IgD-negative memory B cell (primary cell): ENCODE measurements at regions not wholly inside any gene's neighbourhood (a gene's known extent, or its start where the extent isn't known, plus 50 kb on each side); places are given as distances from the start of the nearest gene placed in this dataset.

ENCODE experiments used
- H3K27ac Mint-ChIP-seq, 3 donors: one replicate each; pipeline ENCODE4 v1.8.0; 2020 to 2022; ENCODE audit warnings: mild to moderate bottlenecking in 3 of 3, mixed read lengths in 3 of 3, moderate library complexity in 1 of 3
- H3K27me3 Mint-ChIP-seq: one replicate; pipeline ENCODE4 v1.8.0; 2021; ENCODE audit warnings: mixed read lengths
- H3K36me3 Mint-ChIP-seq: one replicate; pipeline ENCODE4 v1.8.0; 2020; ENCODE audit warnings: mild to moderate bottlenecking, mixed read lengths
- H3K4me1 Mint-ChIP-seq, 3 donors: one replicate each; pipeline ENCODE4 v1.8.0; 2020 to 2022; ENCODE audit warnings: mixed read lengths in 3 of 3, mild to moderate bottlenecking in 1 of 3
- H3K4me3 Mint-ChIP-seq, 4 donors: one replicate each; pipeline ENCODE4 v1.8.0; 2020 to 2022; ENCODE audit warnings: mild to moderate bottlenecking in 4 of 4, mixed read lengths in 4 of 4, moderate library complexity in 3 of 4
- H3K9me3 Mint-ChIP-seq, 3 donors: one replicate each; pipeline ENCODE4 v1.8.0; 2020 to 2021; ENCODE audit warnings: mixed read lengths in 3 of 3, mild to moderate bottlenecking in 1 of 3

DNA sequence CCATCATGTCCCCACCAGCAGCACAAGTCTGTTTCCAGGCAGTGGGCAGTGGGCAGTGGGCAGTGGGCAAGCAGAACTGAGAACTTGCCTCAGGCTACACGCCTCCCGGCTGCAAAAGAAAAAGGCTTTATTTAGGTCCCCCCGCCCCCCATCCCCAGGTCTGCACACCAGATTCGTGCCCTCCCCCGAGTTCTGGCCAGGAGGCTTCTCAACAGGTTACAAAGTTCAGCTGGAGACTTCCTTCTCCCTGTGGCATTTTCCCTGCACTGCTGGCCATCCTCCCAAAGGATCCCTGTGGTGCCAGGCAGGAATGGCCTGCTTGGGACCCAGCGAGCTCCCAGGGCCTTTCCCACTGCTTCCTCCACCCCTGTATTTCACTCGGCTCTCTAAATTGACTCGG lies 97.0 kb upstream of the TRIM2 start:
- Mint-ChIP-seq H3K27me3 (peaks cover 23% of the 10 kb centered on the region), H3K9me3 (peaks cover 4 to 12% (median 5%) of the 10 kb centered on the region in 3 donors), H3K4me1 (peaks cover 21 to 34% (median 26%) of the 10 kb centered on the region in 3 donors), H3K36me3 (peaks cover 2% of the 10 kb centered on the region), H3K27ac (no peak overlapping the region), H3K4me3 (no peak overlapping the region)

DNA sequence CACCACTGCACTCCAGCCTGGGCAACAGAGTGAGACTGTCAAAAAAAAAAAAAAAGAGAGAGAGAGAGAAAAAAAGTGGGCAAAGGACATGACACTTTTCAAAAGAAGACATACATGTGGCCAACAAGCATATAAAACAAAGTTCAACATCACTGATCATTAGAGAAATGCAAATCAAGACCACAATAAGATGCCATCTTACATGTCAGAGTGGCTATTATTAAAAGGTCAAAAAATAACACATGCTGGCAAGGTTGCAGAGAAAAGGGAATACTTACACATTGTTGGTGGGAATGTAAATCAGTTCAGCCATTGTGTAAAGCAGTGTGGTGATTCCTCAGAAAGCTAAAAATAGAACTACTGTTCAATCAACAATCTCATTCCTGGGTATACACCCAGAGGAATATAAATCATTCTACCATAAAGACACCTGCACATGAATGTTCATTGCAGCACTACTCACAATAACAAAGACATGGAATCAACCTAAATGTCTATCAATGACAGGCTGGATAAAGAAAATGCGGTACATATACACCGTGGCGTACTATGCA lies 94.9 kb upstream of the TRIM2 start:
- Mint-ChIP-seq H3K27ac (peak overlapping the region in 1 of 3 donors; percentile 44), H3K9me3 (peaks cover 4 to 12% (median 5%) of the 10 kb centered on the region in 3 donors), H3K4me1 (peaks cover 21 to 34% (median 26%) of the 10 kb centered on the region in 3 donors), H3K36me3 (peaks cover 2% of the 10 kb centered on the region), H3K27me3 (peaks cover 22% of the 10 kb centered on the region), H3K4me3 (peak overlapping the region in 1 of 4 donors; percentile 1)

DNA sequence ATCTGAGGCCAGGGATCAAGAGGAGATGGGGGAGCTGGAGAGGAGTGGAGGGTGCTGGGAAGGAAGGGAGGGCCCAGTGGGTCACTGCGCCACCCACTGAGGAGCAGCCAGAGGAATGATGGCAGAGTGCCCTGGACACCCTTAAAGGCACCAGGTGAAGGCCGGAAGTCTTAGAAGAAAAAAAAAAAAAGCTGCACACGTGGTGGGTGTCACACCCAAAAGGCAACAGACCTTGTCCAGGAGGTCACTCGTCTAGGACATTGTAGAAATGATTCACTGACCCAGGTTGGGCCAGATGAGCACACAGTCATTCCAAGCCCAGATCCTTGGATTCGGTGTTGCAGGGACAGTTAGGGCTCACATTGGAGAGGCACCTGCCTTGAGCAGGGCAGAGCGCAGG lies 93.5 kb upstream of the TRIM2 start:
- peaks cover 24 to 39% (median 35%) of the 10 kb centered on the region in 3 donors for H3K4me1 Mint-ChIP-seq
- H3K27ac Mint-ChIP-seq, result peak overlapping the region in 1 of 3 donors; percentile 34
- H3K36me3 Mint-ChIP-seq, result peaks cover 2% of the 10 kb centered on the region
- H3K4me3 Mint-ChIP-seq, result peak overlapping the region in 2 of 4 donors; percentile 39 to 85
- H3K9me3 Mint-ChIP-seq, result peaks cover 0 to 5% (median 0%) of the 10 kb centered on the region in 3 donors
- peaks cover 14% of the 10 kb centered on the region for H3K27me3 Mint-ChIP-seq

DNA sequence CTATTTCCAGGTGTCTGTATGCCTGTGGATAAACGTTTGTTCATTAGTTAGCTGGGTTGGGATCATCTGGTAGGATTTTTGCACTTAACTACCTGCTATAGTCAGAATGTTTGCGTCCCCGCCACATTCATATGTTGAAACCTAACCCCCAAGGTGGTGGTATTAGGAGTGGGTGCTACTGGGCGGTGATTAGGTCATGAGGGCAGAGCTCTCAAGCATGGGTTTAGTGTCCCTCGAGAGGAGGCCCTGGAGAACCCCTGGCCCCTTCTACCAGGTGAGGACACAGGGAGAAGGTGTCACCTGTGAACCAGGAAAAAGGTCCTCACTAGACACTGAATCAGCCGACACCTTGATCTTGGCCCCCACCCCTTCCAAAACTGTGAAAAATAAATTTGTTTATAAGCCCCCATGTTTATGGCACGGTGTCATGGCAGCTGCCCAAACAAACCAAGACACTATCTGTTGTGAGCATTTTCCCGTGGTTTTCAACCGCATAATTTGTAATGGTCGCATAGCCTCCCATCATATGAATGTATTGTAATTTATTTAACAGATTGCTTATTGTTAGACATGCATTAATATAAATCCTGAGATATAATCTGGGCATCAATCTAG lies 92.7 kb upstream of the TRIM2 start:
- Mint-ChIP-seq H3K9me3 (no peaks in the 10 kb centered on the region), H3K36me3 (no peaks in the 10 kb centered on the region), H3K27ac (peak overlapping the region in 2 of 3 donors; percentile 5 to 72), H3K4me3 (peak overlapping the region in 1 of 4 donors; percentile 35), H3K4me1 (peaks cover 31 to 43% (median 39%) of the 10 kb centered on the region in 3 donors), H3K27me3 (peaks cover 11% of the 10 kb centered on the region)

DNA sequence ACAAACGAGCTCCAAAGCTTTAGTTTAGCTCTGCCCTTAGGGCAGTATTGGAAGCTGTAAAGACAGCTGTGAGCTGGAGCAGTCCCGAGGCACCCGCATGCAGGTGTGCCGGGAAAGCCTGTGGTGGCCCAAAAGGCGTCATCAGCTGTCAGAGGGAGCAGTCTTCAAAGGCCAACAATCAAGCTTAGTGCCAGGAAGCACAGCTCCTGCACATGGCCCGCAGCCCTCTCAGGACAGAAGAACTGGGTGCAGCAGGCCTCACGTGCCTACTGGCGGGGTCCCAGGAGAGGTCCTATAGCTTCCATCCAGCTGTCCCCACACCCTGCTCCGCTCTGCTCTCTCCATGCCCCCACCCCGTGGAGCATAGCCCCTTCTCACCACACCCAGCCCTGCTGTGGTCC lies 92.2 kb upstream of the TRIM2 start:
- peaks cover 31 to 43% (median 39%) of the 10 kb centered on the region in 3 donors for H3K4me1 Mint-ChIP-seq
- H3K9me3 Mint-ChIP-seq, result no peaks in the 10 kb centered on the region
- no peaks in the 10 kb centered on the region for H3K36me3 Mint-ChIP-seq
- peaks cover 11% of the 10 kb centered on the region for H3K27me3 Mint-ChIP-seq
- peak overlapping the region in 2 of 3 donors; percentile 5 to 72 for H3K27ac Mint-ChIP-seq
- peak overlapping the region in 1 of 4 donors; percentile 35 for H3K4me3 Mint-ChIP-seq

DNA sequence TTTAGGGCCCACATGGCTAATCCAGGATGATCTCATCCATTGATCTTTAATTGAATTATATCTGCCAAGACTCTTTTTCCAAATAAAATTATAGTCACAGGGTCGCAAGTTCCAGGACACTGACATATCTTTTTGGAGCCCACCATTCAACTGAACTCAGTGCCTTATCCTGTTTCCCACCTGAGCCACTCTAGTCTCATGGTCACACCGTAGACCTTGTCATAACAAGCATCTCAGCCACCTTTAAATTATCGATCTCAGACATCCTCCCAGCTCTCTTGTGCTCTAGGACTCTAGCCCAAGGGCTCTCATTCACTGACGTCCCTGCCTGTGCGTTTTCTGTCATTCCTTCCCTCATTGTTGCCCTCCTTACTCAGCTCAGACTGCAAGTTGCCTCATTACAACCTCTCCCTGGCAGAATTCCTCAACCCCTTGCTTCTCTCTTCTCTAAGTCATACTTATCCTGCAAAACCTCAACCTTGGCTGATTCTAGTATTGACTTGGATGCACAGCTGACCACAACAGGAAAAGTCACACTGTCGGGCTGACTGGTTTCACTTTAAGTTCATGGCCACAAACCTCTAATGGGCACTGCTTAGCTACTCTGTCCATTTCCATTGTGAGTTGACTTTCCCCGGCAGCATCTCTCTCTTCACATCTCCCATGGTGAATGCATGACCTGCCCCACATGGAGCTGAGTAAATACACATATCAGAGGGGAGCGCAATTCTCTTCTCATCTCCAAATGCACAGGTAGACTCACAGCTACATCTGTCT lies 91.0 kb upstream of the TRIM2 start:
- H3K4me1 Mint-ChIP-seq, result peaks cover 31 to 43% (median 40%) of the 10 kb centered on the region in 3 donors
- no peak overlapping the region for H3K27ac Mint-ChIP-seq
- H3K9me3 Mint-ChIP-seq, result no peaks in the 10 kb centered on the region
- H3K4me3 Mint-ChIP-seq, result no peak overlapping the region
- H3K27me3 Mint-ChIP-seq, result peaks cover 6% of the 10 kb centered on the region
- no peaks in the 10 kb centered on the region for H3K36me3 Mint-ChIP-seq

DNA sequence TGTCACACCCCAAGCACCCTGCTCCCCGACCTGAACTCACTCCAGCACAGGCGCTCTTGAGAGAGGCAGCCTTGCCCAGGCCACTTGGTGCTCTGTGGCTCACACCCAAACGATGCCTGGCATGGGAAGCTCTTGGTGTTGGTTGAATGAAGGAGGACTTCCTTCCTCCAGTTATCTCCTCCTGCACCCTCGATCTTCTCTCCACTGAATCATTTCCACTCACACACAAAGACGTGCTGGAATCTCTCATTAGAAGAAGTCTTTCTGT lies 90.5 kb upstream of the TRIM2 start:
- H3K9me3 Mint-ChIP-seq, result no peaks in the 10 kb centered on the region
- peaks cover 29 to 40% (median 39%) of the 10 kb centered on the region in 3 donors for H3K4me1 Mint-ChIP-seq
- H3K27me3 Mint-ChIP-seq, result peaks cover 6% of the 10 kb centered on the region
- H3K36me3 Mint-ChIP-seq, result no peaks in the 10 kb centered on the region
- no peak overlapping the region for H3K27ac Mint-ChIP-seq
- no peak overlapping the region for H3K4me3 Mint-ChIP-seq

DNA sequence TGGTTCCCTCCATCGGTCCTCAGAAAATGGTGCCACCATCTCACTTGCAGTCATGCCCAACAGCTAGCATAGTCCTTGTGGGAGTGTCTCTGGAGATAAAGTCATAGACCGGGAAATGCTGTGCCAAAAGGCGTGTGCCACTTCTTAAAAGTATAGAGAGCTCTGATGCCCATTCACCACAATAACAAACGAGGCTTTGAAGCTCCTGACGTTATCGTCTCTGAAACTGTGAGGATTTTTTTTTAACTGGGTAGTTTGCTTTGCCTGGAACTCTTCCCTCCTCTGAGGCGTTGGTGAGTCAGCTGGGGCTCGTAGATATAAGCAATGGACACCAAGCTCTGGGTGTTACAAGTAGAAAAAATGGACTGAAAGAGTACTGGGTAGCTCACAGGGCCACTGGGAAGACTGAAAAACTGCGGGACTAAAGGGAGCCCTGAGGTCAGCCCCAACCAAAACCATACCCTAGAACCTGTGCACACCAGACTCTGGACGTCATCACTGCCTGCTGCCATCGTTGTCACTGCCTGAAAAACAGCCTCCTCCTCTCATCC lies 89.4 kb upstream of the TRIM2 start:
- Mint-ChIP-seq H3K27ac (no peak overlapping the region), H3K9me3 (no peaks in the 10 kb centered on the region), H3K4me3 (no peak overlapping the region), H3K4me1 (peaks cover 23 to 32% (median 31%) of the 10 kb centered on the region in 3 donors), H3K36me3 (no peaks in the 10 kb centered on the region), H3K27me3 (peaks cover 6% of the 10 kb centered on the region)

DNA sequence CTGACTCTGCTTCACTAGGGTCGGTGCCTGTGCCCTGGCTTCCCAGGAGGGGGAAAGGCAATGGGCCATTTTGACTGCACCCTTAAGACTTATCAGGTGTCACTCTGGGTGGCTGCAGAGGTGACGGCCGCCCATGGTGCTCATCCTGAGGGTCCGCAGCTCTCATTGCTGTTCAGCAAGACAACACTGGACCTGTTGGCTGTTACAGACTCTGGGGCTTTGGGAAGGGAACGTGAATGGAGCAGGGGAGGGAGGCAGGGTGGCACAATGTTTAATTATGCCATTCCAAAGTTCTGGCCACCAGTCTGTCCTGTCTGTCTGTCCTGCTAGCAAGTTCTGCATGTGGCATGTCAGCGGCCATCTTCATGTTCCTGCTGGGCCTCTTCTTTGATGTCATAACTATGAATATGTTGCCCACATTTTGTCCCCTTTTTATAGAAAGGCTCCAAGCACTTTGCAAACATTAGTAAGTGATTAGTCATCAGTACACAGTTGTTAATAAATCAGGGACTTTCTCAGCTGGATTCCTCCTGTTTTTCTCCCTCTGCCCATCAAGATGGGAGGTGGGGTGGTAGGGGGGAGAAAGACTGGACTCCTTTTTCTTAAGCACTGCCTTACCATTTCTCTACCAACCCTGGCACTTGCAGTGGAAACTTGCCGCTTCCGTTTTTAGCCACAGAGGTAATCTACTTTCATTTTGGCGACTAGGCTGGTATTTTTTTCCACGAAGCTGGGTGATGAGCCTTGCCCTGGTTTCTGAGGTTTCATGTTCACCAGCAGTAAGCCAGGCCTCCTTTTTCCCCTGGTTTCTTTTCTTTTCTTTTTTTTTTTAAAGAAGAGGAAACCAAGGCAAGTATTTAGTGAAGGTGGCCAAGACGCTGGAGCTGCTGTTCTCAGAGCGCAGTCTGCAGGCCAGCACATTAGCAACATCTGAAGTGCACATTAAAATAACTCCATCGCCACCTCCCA lies 88.6 kb upstream of the TRIM2 start:
- Mint-ChIP-seq H3K4me1 (peaks cover 18 to 26% (median 24%) of the 10 kb centered on the region in 3 donors), H3K27ac (peak overlapping the region; percentile 62 to 91 (median 63)), H3K4me3 (peak overlapping the region; percentile 30 to 73 (median 58)), H3K36me3 (no peaks in the 10 kb centered on the region), H3K9me3 (no peaks in the 10 kb centered on the region), H3K27me3 (peaks cover 1% of the 10 kb centered on the region)

DNA sequence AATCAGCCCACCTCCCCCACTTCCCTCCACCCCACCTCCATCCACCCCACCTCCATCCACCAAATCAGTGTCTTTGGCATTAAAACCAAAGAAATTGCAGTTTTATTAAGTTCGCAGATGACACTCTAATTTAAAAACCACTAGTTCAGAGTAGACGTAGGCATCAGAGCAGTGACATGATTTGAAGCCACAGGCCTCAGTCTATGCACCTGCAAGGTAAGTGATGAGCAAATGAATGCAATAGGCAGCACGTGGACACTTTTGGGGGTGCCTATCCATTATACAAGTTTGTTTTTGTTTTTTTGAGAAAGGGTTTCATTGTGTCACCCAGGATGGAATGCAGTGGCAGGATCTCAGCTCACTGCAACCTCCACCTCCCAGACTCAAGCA lies 88.0 kb upstream of the TRIM2 start:
- H3K27ac Mint-ChIP-seq, result peak overlapping the region; percentile 62 to 91 (median 63)
- H3K9me3 Mint-ChIP-seq, result no peaks in the 10 kb centered on the region
- peak overlapping the region; percentile 30 to 73 (median 58) for H3K4me3 Mint-ChIP-seq
- H3K27me3 Mint-ChIP-seq, result no peaks in the 10 kb centered on the region
- H3K36me3 Mint-ChIP-seq, result no peaks in the 10 kb centered on the region
- peaks cover 11 to 19% (median 17%) of the 10 kb centered on the region in 3 donors for H3K4me1 Mint-ChIP-seq

DNA sequence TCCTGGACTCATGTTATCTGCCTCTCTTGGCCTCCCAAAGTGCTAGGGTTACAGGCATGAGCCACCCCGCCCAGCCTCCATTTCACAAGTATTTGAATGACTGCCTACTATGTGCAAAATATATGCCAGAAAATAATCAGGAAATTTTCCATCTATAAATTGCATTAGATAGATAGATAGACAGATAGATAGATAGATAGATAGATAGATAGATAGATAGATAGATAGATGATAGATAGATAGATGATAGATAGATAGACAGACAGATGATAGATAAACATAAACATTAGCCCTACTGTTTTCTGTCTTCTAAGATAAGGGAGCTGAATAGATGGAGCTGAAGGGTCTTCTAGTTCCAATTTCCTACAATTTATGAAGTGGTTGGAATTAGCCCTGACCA lies 87.4 kb upstream of the TRIM2 start:
- no peaks in the 10 kb centered on the region for H3K27me3 Mint-ChIP-seq
- peaks cover 9 to 17% (median 12%) of the 10 kb centered on the region in 3 donors for H3K4me1 Mint-ChIP-seq
- no peaks in the 10 kb centered on the region for H3K9me3 Mint-ChIP-seq
- H3K36me3 Mint-ChIP-seq, result no peaks in the 10 kb centered on the region
- peak overlapping the region in 2 of 3 donors; percentile 62 to 91 for H3K27ac Mint-ChIP-seq
- H3K4me3 Mint-ChIP-seq, result peak overlapping the region in 2 of 4 donors; percentile 67 to 69

DNA sequence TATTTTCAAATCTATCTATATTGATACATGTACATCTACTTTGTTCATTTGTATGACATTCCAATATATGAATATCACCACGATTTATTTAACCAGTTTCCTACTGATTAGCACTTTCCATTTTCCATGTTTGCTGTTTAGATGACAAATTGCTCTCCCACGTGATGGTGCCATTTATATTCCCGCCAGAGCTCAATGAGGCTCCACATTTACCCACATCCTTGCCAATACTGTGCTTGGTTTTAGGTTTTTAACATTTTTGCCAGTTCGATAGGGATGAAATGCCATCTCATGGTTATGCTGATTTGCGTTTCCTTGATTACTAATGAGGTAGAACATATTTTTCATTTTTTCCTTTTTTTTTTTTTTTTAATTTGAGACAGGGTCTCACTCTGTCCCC lies 86.7 kb upstream of the TRIM2 start:
- Mint-ChIP-seq H3K4me3 (no peak overlapping the region), H3K36me3 (no peaks in the 10 kb centered on the region), H3K9me3 (no peaks in the 10 kb centered on the region), H3K4me1 (peaks cover 9 to 14% (median 9%) of the 10 kb centered on the region in 3 donors), H3K27me3 (no peaks in the 10 kb centered on the region), H3K27ac (peak overlapping the region in 1 of 3 donors; percentile 39)

DNA sequence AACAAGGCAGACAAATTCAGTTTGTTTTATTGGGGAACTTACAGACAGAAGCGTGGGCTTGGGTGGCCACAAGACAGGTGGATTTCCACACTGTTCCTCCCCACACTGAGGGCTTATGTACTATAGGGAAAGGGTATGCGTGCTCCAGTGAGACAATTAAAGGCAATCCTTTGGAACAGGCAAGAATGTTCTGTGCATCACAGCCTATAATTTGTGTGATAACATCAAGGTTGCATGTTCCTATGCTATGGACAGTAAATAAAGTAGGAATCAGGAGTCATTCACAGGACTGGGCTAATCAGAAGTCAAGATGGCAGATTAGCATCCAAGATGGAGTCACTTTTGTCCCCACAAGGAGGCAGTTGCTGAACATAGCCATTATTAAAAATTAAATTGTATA lies 84.6 kb upstream of the TRIM2 start:
- Mint-ChIP-seq H3K9me3 (no peaks in the 10 kb centered on the region), H3K27ac (peak overlapping the region in 1 of 3 donors; percentile 59), H3K27me3 (no peaks in the 10 kb centered on the region), H3K4me3 (no peak overlapping the region), H3K36me3 (peaks cover 2% of the 10 kb centered on the region), H3K4me1 (peaks cover 9 to 14% (median 9%) of the 10 kb centered on the region in 3 donors)

DNA sequence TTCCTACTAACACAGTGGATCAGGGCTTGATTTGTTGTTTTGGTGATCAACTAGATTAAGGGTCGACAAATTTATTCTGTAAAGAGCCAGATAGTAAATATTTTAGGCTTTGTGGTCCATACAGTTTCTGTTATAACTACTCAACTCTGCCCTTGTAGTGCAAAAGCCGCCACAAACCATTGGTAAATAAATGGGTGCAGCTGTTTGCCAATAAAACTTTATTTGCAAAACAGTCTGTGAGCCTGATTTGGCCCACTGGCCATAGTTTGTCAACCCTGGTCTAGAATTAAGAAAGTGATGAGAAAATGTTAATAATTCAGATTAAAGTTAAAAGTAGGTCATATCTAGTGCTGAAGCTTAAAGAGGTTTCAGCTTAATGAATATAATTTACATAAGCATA lies 84.0 kb upstream of the TRIM2 start:
- Mint-ChIP-seq H3K27ac (no peak overlapping the region), H3K4me3 (no peak overlapping the region), H3K27me3 (no peaks in the 10 kb centered on the region), H3K9me3 (no peaks in the 10 kb centered on the region), H3K4me1 (peaks cover 9 to 10% (median 9%) of the 10 kb centered on the region in 3 donors), H3K36me3 (peaks cover 2% of the 10 kb centered on the region)
